ENCODE measurements at regions not wholly inside any gene's neighbourhood (a gene's known extent, or its start where the extent isn't known, plus 50 kb on each side); places are given as distances from the start of the nearest gene placed in this dataset.

GRCh38 chr4:178293601-178294000 is 851.4 kb upstream of the AGA start:
- TF ChIP-seq POLR2A (IDR thresholded peaks at IDR 0.05; ENCODE audit: low read depth), result no peak
- no peak for TF ChIP-seq CTCF (IDR thresholded peaks at IDR 0.05)
- no peak for TF ChIP-seq POLR2AphosphoS5 (IDR thresholded peaks at IDR 0.05)
- TF ChIP-seq EP300 (IDR thresholded peaks at IDR 0.05), result no peak

Measured in esophagus muscularis mucosa (tissue), 4 donors.